Liver (tissue), 8 donors: ENCODE measurements at regions not wholly inside any gene's neighbourhood (a gene's known extent, or its start where the extent isn't known, plus 50 kb on each side); places are given as distances from the start of the nearest gene placed in this dataset.

Experiments used
- DNase-seq: peaks from one replicate; pipeline ENCODE4 v3.0.0-alpha.2; 2017; ENCODE audit warnings: low spot score
- H3K27ac ChIP-seq, 2 donors: one replicate each; pipeline ENCODE4 v1.7.0; 2013; ENCODE audit warnings: inconsistent platforms in 2 of 2, low read length in 2 of 2, control low read depth in 1 of 2, low read depth in 1 of 2, mild to moderate bottlenecking in 1 of 2
- H3K27me3 ChIP-seq, 4 donors: one replicate each; pipeline versions ENCODE4 v1.6.1 to v1.7.0; 2013; ENCODE audit warnings: low read length in 3 of 4, inconsistent platforms in 1 of 4, mild to moderate bottlenecking in 1 of 4, moderate library complexity in 1 of 4; ENCODE audit not compliant: control insufficient read depth in 4 of 4, insufficient read depth in 4 of 4
- H3K36me3 ChIP-seq, 4 donors: one replicate each; pipeline versions ENCODE4 v1.6.1 to v1.7.0; 2013; ENCODE audit warnings: low read length in 3 of 4, mild to moderate bottlenecking in 3 of 4, low read depth in 1 of 4, moderate library complexity in 1 of 4; ENCODE audit not compliant: control insufficient read depth in 4 of 4, insufficient read depth in 3 of 4
- H3K4me1 ChIP-seq, 4 donors: one replicate each; pipeline versions ENCODE4 v1.6.1 to v1.7.0; 2013; ENCODE audit warnings: low read length in 3 of 4, mild to moderate bottlenecking in 3 of 4, moderate library complexity in 1 of 4; ENCODE audit not compliant: control insufficient read depth in 4 of 4, insufficient read depth in 4 of 4
- H3K4me3 ChIP-seq, 3 donors: one replicate each; pipeline versions ENCODE4 v1.6.1 to v1.7.0; 2013; ENCODE audit warnings: low read length in 3 of 3, control low read depth in 1 of 3, low read depth in 1 of 3, mild to moderate bottlenecking in 1 of 3
- H3K9ac ChIP-seq, 2 donors: one replicate each; pipeline ENCODE4 v1.7.0; 2013; ENCODE audit warnings: low read length in 2 of 2, mild to moderate bottlenecking in 2 of 2, moderate library complexity in 2 of 2, control low read depth in 1 of 2, low read depth in 1 of 2
- H3K9me3 ChIP-seq, 4 donors: one replicate each; pipeline versions ENCODE4 v1.6.1 to v1.7.0; 2013; ENCODE audit warnings: low read length in 3 of 4; ENCODE audit not compliant: control insufficient read depth in 4 of 4
- EGR1 ChIP-seq, 2 donors: IDR thresholded peaks; 2 replicates each; pipeline ENCODE4 v1.6.1; 2016 to 2018; ENCODE audit warnings: antibody characterized with exemption in 2 of 2, low read depth in 2 of 2
- FOXA1 ChIP-seq: IDR thresholded peaks from 2 replicates; pipeline ENCODE4 v1.6.1; 2016; ENCODE audit warnings: antibody characterized with exemption
- HNF4A ChIP-seq, 2 donors: conservative IDR thresholded peaks; 2 replicates each; pipeline ENCODE4 v1.6.1; 2016; ENCODE audit warnings: antibody characterized with exemption in 2 of 2, mild to moderate bottlenecking in 2 of 2
- HNF4G ChIP-seq: IDR thresholded peaks from 2 replicates; pipeline ENCODE4 v1.6.1; 2016; ENCODE audit warnings: antibody characterized with exemption
- JUND ChIP-seq, 2 donors: IDR thresholded peaks; 2 replicates each; pipeline ENCODE4 v1.6.1; 2016; ENCODE audit warnings: antibody characterized with exemption in 2 of 2
- NR2F2 ChIP-seq: IDR thresholded peaks from 2 replicates; pipeline ENCODE4 v1.6.1; 2016; ENCODE audit warnings: antibody characterized with exemption
- RAD21 ChIP-seq, 2 donors: IDR thresholded peaks; 2 replicates each; pipeline ENCODE4 v1.6.1; 2016; ENCODE audit warnings: antibody characterized with exemption in 2 of 2, mild to moderate bottlenecking in 2 of 2
- REST ChIP-seq: IDR thresholded peaks from 2 replicates; pipeline ENCODE4 v1.6.1; 2016; ENCODE audit warnings: antibody characterized with exemption, mild to moderate bottlenecking
- RXRA ChIP-seq, 2 donors: IDR thresholded peaks; 2 replicates each; pipeline ENCODE4 v1.6.1; 2017 to 2018; ENCODE audit warnings: antibody characterized with exemption in 2 of 2, mild to moderate bottlenecking in 1 of 2
- SP1 ChIP-seq: IDR thresholded peaks from 2 replicates; pipeline ENCODE4 v1.6.1; 2018; ENCODE audit warnings: antibody characterized with exemption, mild to moderate bottlenecking
- TAF1 ChIP-seq: conservative IDR thresholded peaks from 2 replicates; pipeline ENCODE4 v1.6.1; 2016; ENCODE audit warnings: antibody characterized with exemption, mild to moderate bottlenecking
- YY1 ChIP-seq: IDR thresholded peaks from 2 replicates; pipeline ENCODE4 v1.6.1; 2016; ENCODE audit warnings: antibody characterized with exemption, mild to moderate bottlenecking
- WGBS: extraction: QIAGEN DNeasy Blood & Tissue Kit; methylation state at CpG from one replicate; pipeline ENCODE4 v1.1.7; 2013; 5-methylcytosine and 5-hydroxymethylcytosine counted together
- TF ChIP-seq, protein P1 (sequence below): IDR thresholded peaks from 2 replicates; pipeline ENCODE4 v1.6.1; 2016; ENCODE audit warnings: antibody characterized with exemption
- TF ChIP-seq, protein P2 (sequence below): IDR thresholded peaks from 2 replicates; pipeline ENCODE4 v1.6.1; 2016; ENCODE audit warnings: antibody characterized with exemption
- TF ChIP-seq, protein P3 (sequence below): fragments of 150-350 bp; IDR thresholded peaks from 2 replicates; pipeline ENCODE4 v1.5.1; 2017; ENCODE audit warnings: improper control_type of control experiment, low read depth, low read length; ENCODE audit not compliant: missing input control
- TF ChIP-seq, protein P4 (sequence below): IDR thresholded peaks from 2 replicates; pipeline ENCODE4 v1.6.1; 2016; ENCODE audit warnings: antibody characterized with exemption
- donor health status: healthy.
- donor health status: healthy.
- donor health status: healthy.
- donor health status: healthy.
- donor health status: healthy.

DNA sequence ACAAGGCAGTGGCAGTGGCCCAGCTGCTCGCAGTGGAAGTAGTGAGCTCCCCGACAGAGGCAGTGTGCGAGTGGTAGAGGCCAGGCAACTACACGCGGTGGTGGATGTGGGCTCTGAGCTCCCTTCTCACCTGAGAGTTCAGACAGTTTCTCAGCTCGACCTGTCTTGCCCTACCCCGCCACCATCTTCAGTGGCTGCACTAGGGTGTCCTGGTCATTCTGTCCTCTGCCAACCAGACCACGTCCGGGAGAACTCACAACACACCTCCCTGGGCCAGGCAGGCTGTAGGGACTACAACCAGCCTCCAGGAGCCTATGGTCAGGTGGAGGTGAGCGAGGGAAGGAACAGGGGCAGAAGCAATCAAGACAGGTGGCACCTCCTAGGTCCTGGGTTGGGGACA is 106.3 kb upstream of the SMAD3 start:
- Histone ChIP-seq H3K4me3 (no peak overlapping the region), H3K9me3 (no peaks in the 10 kb centered on the region), H3K36me3 (no peaks in the 10 kb centered on the region), H3K27ac (no peak overlapping the region), H3K27me3 (no peaks in the 10 kb centered on the region), H3K9ac (no peak overlapping the region), H3K4me1 (no peaks in the 10 kb centered on the region)
- TF ChIP-seq, protein P1, sequence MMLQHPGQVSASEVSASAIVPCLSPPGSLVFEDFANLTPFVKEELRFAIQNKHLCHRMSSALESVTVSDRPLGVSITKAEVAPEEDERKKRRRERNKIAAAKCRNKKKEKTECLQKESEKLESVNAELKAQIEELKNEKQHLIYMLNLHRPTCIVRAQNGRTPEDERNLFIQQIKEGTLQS: no peak
- no peak for TF ChIP-seq RXRA (IDR thresholded peaks at IDR 0.05)
- TF ChIP-seq JUND (IDR thresholded peaks at IDR 0.05): no peak
- TF ChIP-seq, protein P2, sequence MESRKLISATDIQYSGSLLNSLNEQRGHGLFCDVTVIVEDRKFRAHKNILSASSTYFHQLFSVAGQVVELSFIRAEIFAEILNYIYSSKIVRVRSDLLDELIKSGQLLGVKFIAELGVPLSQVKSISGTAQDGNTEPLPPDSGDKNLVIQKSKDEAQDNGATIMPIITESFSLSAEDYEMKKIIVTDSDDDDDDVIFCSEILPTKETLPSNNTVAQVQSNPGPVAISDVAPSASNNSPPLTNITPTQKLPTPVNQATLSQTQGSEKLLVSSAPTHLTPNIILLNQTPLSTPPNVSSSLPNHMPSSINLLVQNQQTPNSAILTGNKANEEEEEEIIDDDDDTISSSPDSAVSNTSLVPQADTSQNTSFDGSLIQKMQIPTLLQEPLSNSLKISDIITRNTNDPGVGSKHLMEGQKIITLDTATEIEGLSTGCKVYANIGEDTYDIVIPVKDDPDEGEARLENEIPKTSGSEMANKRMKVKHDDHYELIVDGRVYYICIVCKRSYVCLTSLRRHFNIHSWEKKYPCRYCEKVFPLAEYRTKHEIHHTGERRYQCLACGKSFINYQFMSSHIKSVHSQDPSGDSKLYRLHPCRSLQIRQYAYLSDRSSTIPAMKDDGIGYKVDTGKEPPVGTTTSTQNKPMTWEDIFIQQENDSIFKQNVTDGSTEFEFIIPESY: no peak
- TF ChIP-seq REST: no peak
- no peak for TF ChIP-seq RAD21 (IDR thresholded peaks at IDR 0.05)
- TF ChIP-seq, protein P3, sequence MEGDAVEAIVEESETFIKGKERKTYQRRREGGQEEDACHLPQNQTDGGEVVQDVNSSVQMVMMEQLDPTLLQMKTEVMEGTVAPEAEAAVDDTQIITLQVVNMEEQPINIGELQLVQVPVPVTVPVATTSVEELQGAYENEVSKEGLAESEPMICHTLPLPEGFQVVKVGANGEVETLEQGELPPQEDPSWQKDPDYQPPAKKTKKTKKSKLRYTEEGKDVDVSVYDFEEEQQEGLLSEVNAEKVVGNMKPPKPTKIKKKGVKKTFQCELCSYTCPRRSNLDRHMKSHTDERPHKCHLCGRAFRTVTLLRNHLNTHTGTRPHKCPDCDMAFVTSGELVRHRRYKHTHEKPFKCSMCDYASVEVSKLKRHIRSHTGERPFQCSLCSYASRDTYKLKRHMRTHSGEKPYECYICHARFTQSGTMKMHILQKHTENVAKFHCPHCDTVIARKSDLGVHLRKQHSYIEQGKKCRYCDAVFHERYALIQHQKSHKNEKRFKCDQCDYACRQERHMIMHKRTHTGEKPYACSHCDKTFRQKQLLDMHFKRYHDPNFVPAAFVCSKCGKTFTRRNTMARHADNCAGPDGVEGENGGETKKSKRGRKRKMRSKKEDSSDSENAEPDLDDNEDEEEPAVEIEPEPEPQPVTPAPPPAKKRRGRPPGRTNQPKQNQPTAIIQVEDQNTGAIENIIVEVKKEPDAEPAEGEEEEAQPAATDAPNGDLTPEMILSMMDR: no peak
- TF ChIP-seq YY1: no peak
- TF ChIP-seq, protein P4, sequence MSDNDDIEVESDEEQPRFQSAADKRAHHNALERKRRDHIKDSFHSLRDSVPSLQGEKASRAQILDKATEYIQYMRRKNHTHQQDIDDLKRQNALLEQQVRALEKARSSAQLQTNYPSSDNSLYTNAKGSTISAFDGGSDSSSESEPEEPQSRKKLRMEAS: no peak
- TF ChIP-seq HNF4G: no peak
- no peak for TF ChIP-seq NR2F2
- no peak for TF ChIP-seq EGR1 (IDR thresholded peaks at IDR 0.05; ENCODE audit: low read depth in 2 of 2)
- no peak for TF ChIP-seq FOXA1
- TF ChIP-seq HNF4A (conservative IDR thresholded peaks at IDR 0.05): no peak
- no peak for TF ChIP-seq SP1
- TF ChIP-seq TAF1: no peak
- 84% methylated on average over 10 of the region's 10 CpGs for WGBS
- no peak for DNase-seq

GRCh38 chr15:66959875-66960274 is 105.5 kb upstream of the SMAD3 start:
- TF ChIP-seq, protein P1: no peak
- no peak for TF ChIP-seq REST

More at GRCh38 chr15:66959875-66960274, 105.5 kb upstream of the SMAD3 start:
- no peaks in the 10 kb centered on the region for H3K4me1 ChIP-seq
- H3K9me3 ChIP-seq: no peaks in the 10 kb centered on the region
- no peaks in the 10 kb centered on the region for H3K27me3 ChIP-seq
- H3K4me3 ChIP-seq: no peak overlapping the region
- no peak overlapping the region for H3K27ac ChIP-seq
- 82% methylated on average over 3 of the region's 3 CpGs for WGBS
- no peak for DNase-seq
- H3K9ac ChIP-seq: no peak overlapping the region
- no peaks in the 10 kb centered on the region for H3K36me3 ChIP-seq
